Stimulated activated CD4-positive, alpha-beta T cell treated with anti-CD3 and anti-CD28 coated beads, TNF-alpha, amount 100 ng/mL, for 48 hours (primary cell): ENCODE measurements at regions not wholly inside any gene's neighbourhood (a gene's known extent, or its start where the extent isn't known, plus 50 kb on each side); places are given as distances from the start of the nearest gene placed in this dataset.
"Not testable (repeated sequence)": the region's sequence is repeated elsewhere in the genome, so short reads cannot be mapped to it uniquely, and the experiment has no call there.

ENCODE experiments used
- DNase-seq, 3 donors: peaks; one replicate each; pipeline ENCODE4 v3.0.0-alpha.2; 2020; ENCODE audit warnings: low read depth in 3 of 3

- DNase-seq: no peak
Observed at GRCh38 chr3:27630885-27631284, 91.2 kb downstream of the EOMES start.

GRCh38 chr3:27629366-27629765, 92.8 kb downstream of the EOMES start:
- no peak for DNase-seq

- no peak for DNase-seq
Observed at GRCh38 chr3:27628026-27628750, 93.9 kb downstream of the EOMES start.

- no peak for DNase-seq
Observed at GRCh38 chr3:27626596-27627118, 95.5 kb downstream of the EOMES start.

DNA sequence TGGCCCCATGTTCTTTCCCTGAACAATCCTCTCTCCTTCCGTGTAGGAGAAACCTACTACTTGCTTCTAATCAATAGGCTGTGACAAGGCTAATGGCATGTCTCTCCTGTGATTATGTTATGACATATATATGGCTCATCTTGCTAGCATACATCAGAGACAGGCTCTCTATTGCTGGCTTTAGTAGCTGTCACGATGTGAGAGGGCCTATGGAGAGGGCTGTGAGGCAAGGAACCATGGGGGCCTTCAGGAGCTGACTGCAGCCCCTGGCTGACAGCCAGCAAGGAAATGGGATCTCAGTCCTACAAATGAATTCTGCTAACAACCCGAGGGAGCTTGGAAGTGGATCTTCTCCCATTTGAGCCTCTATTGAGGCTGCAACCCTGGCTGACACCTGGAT, 96.3 kb downstream of the EOMES start:
- DNase-seq: no peak

- no peak for DNase-seq
Observed at GRCh38 chr3:27623085-27623753, 98.9 kb downstream of the EOMES start.

DNA sequence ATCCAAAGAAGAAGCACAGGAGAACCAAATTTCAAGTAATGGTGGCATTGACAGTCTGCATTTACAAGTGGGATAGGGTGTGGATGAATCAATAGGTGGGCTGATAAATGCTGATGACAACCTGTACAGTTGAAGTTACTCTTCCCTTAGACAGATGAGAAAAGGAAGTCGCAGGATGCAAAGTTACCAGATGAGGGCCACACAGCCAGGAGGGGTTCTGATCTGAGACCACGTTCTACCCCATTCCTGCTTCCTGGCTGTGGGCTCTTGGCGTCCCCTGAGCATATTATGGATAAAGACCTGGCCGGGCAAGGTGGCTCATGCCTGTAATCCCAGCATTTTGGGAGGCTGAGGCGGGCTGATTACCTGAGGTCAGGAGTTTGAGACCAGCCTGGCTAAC, 104.6 kb downstream of the EOMES start:
- DNase-seq: no peak

- no peak for DNase-seq
Observed at GRCh38 chr3:27616031-27616430, 106.1 kb downstream of the EOMES start.

GRCh38 chr3:27615555-27615954, 106.6 kb downstream of the EOMES start:
- no peak for DNase-seq

GRCh38 chr3:27614592-27614991, 107.5 kb downstream of the EOMES start:
- DNase-seq: no peak

- DNase-seq: no peak
Observed at GRCh38 chr3:27613846-27614500, 108.2 kb downstream of the EOMES start.

DNA sequence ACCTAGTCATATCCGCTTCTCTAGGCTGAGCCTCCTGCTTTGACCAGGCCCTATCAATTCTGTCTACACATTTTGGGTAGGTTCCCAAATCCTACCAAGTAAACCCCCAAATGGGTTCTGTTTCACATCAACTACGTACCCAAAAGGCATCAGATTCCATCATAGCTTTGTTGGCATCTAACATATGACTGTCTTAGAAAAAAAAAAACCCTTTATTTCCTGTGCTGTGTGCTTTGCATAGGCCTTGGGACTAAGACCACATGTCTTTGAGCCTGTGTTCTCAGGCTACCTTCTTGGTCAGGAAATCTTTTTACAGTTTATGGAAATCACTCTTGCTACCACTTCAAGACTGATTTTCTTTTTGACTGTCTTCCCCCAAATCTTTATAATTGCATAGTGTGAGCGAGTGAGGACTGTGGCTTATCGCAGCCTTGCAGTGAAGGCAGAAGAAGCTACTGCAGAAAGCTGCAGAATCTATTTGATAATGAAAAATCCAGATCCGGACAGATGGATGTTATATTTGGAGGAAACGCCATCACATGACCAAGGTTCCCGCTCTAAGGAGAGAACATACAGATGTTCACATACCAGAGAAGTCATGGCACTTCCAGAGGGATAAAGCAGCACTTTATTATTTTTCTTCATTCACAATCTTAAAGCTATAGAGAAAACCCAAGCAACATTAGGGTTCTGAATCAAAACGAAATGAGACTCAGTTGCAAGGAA, 111.2 kb downstream of the EOMES start:
- DNase-seq: no peak

DNA sequence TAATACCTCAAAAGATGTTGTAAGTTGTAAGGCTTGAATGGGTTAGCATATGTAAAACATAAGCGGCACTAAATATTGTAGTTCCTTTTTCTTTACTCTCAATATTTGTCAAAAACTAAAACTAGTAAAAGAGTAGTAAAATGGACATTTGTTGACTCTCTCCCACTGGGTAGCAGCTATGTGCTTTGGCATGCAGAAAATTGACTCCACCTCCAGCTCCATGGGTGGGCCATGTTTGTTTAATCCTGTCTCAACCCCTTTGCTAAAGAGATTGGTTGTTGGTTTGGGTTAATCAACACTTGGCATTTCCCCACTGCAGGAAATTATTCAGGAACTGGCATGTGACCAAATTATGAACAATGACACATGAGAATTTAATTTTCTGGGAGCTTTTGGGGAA, 114.8 kb downstream of the EOMES start:
- DNase-seq: no peak

DNA sequence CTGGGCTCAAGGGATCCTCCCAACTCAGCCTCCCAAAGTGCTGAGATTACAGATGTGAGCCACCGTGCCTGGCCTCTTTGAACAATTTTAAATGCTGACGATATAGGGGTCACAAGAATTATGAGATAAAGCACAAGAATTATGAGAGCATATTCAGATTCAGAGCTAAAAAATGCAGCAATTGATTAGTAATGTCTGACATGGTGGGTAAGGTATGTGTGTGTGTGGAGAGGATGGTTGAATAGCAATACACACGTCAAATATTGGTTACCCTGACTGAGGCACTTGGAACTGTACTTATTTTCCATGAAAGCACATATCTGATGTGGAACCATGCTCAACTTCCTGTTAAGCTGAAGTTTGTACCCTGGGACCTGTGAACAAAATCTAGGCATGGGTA, 115.6 kb downstream of the EOMES start:
- DNase-seq: no peak

DNA sequence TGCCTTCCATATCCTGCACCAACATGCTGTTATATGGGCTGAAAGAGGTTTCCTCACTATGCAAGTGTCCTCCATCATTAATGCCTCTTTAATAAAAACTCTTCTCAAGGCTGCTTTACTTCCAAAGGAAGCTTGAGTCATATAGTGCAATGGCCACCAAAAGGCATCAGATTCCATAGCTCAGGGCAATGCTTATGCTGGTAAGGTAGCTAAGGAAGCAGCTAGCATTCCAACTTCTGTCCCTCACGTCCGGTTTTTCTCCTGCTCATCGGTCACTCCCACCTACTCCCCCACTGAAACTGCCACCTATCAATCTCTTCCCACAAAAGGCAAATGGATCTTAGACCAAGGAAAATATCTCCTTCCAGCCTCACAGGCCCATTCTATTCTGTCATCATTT, 117.1 kb upstream of the SLC4A7 start:
- not testable (repeated sequence) for DNase-seq

DNA sequence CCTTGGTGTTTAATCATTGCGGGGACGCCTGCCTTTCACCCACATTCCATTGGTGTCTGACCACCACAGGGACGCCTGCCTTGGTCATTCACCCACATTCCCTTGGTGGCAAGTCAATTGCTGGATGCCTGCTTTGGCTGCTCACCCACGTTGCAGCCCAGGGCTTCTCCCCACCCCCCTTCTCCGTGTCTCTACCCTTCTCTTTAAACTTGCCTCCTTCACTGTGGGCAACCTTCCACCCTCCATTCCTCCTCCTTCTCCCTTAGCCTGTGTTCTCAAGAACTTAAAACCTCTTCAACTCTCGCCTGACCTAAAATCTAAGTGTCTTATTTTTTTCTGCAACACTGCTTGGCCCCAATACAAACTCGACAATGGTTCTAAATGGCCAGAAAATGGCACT, 115.6 kb upstream of the SLC4A7 start:
- DNase-seq: not testable (repeated sequence)

DNA sequence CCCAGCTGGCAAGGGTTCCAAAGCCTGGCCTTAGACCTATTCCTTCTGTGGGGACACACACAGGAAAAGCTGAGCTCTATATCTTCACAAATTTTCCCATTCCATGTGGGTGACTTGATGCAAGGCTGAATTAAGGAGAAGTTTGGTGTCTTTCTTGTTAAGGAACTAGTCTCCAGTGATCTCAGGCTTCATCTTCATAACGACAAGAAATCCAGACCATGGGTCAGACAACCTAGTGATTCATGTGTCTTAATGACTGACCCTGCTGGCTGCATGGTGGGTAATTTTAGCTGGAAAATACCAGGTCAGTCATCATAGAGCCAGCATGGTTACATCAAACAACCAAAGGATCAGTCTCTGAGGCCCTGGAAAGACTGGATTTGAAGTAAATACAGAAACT, 112.7 kb upstream of the SLC4A7 start:
- no peak for DNase-seq

GRCh38 chr3:27596334-27596841, 112.2 kb upstream of the SLC4A7 start:
- no peak for DNase-seq

- no peak for DNase-seq
Observed at GRCh38 chr3:27594096-27594690, 110.0 kb upstream of the SLC4A7 start.

GRCh38 chr3:27593173-27593572, 109.0 kb upstream of the SLC4A7 start:
- DNase-seq: no peak
